HUES48 (cell line): ENCODE measurements at regions not wholly inside any gene's neighbourhood (a gene's known extent, or its start where the extent isn't known, plus 50 kb on each side); places are given as distances from the start of the nearest gene placed in this dataset.

ENCODE experiments used
- H3K27ac ChIP-seq: one replicate; pipeline ENCODE4 v1.7.0; 2013; ENCODE audit warnings: low read depth, low read length, inconsistent platforms
- H3K27me3 ChIP-seq: 2 replicates; pipeline ENCODE4 v1.6.1; 2013; ENCODE audit warnings: mild to moderate bottlenecking, low read length; ENCODE audit not compliant: control insufficient read depth, insufficient read depth
- H3K36me3 ChIP-seq: 2 replicates; pipeline ENCODE4 v1.6.1; 2013; ENCODE audit warnings: low read length; ENCODE audit not compliant: control insufficient read depth, insufficient read depth
- H3K4me1 ChIP-seq: 2 replicates; pipeline ENCODE4 v1.6.1; 2013; ENCODE audit warnings: mild to moderate bottlenecking, low read length; ENCODE audit not compliant: control insufficient read depth, insufficient read depth
- H3K4me3 ChIP-seq: 2 replicates; pipeline ENCODE4 v1.5.1; 2013; ENCODE audit warnings: mild to moderate bottlenecking, low read depth, low read length
- H3K9ac ChIP-seq: 2 replicates; pipeline ENCODE4 v1.6.1; 2013; ENCODE audit warnings: mild to moderate bottlenecking, low read depth, low read length, moderate library complexity
- H3K9me3 ChIP-seq: 2 replicates; pipeline ENCODE4 v1.6.1; 2013; ENCODE audit warnings: low read length; ENCODE audit not compliant: control insufficient read depth, insufficient read depth

- no peaks in the 10 kb centered on the region; the same call in 1 of the 2 replicates for H3K4me1 ChIP-seq
- no peak overlapping the region for H3K27ac ChIP-seq
- no peak overlapping the region for H3K4me3 ChIP-seq
- H3K27me3 ChIP-seq, result no peaks in the 10 kb centered on the region
- H3K36me3 ChIP-seq, result no peaks in the 10 kb centered on the region
- no peak overlapping the region for H3K9ac ChIP-seq
- H3K9me3 ChIP-seq, result no peaks in the 10 kb centered on the region
These were observed 122.3 kb downstream of the RPS12 start for GRCh38 chr6:132936646-132937045.

DNA sequence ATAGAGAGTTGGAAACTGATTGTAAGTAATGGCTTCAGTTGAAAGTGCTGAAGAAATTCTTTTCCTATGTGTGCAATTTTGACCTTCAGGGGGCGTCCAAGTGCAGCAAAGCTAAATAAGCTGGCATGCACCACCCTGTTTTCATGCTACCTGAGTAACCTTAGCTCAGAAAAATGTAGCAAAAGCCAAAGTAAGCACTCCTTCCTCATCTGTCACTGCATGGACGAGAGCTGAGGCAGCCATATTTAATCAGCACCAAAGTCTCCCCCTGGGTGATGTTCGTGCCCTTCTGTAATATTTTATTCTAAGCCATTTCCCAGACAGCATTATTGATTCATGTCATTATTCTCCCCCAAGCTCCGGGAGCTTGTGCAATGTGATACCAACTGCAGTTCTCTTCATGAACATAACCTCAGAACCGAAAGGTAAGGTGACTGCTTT is 123.1 kb downstream of the RPS12 start:
- Histone ChIP-seq H3K36me3 (no peaks in the 10 kb centered on the region), H3K27me3 (no peaks in the 10 kb centered on the region), H3K9ac (no peak overlapping the region), H3K4me1 (no peaks in the 10 kb centered on the region; the same call in 1 of the 2 replicates), H3K4me3 (no peak overlapping the region), H3K9me3 (no peaks in the 10 kb centered on the region), H3K27ac (no peak overlapping the region)

GRCh38 chr6:132948889-132949288 is 134.5 kb downstream of the RPS12 start:
- Histone ChIP-seq H3K27me3 (no peaks in the 10 kb centered on the region), H3K36me3 (no peaks in the 10 kb centered on the region), H3K4me3 (no peak overlapping the region), H3K9ac (no peak overlapping the region), H3K4me1 (no peaks in the 10 kb centered on the region), H3K9me3 (no peaks in the 10 kb centered on the region), H3K27ac (no peak overlapping the region)

DNA sequence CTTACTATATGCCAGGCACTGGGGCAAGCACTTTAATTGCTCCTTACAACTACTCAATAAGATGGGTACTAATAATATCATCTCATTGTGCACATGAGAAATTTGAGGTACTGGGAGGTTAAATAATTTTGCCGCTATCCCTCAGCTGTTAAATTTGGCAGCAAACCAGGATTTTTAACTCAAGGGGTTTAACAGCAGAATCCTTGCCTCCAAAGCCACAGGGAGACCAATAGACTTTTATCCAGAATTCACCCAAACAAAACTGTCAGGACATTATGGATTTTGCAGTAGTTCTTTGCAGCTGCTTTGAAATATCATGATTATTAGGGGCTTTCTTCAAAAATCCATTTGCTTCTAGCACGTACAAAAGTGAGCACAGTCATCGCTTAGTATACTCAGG is 136.2 kb downstream of the RPS12 start:
- Histone ChIP-seq H3K4me1 (no peaks in the 10 kb centered on the region), H3K9me3 (no peaks in the 10 kb centered on the region), H3K36me3 (no peaks in the 10 kb centered on the region), H3K27me3 (no peaks in the 10 kb centered on the region), H3K4me3 (no peak overlapping the region), H3K9ac (no peak overlapping the region), H3K27ac (no peak overlapping the region)

DNA sequence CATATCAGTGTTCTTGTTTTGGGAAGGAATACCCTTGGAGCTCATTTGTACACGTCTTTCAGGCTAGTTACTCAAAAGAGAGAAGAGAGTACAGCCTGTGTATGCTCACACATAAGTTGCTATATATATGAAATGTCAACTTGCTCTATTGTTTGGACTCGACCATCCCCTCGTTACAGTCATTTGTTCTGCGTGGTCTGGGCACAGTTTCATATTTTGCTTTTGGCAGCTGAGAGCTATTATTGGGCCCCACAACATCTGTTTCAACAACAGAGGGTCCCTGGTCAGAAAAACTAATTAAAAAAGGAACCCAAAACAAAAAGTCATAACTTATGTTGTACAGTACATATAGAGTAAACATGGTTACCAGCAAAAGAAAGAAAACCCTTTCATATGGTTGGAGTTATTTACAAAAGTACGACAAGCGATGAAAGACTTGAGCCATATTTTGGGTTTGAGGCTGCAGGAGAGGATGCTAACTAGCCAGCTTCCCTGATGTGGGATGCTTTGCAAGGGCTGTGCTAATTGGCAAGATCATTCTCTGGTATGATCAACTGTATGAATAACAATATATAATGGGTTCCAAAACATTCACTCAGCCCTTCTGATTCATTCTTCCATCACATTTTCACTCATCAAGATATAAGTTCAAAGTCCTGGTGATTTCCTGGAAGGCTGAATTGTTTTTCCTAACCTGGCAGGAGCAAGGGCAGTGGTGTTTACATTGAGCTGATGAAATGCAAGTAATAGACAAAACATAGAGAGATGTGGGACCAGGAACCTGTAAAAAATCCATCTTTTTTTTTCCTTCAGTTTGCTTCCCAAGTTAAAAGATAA is 137.9 kb downstream of the RPS12 start:
- H3K4me3 ChIP-seq, result no peak overlapping the region
- H3K36me3 ChIP-seq, result no peaks in the 10 kb centered on the region
- H3K4me1 ChIP-seq, result no peaks in the 10 kb centered on the region
- H3K27ac ChIP-seq, result no peak overlapping the region
- no peaks in the 10 kb centered on the region for H3K27me3 ChIP-seq
- no peak overlapping the region for H3K9ac ChIP-seq
- H3K9me3 ChIP-seq, result no peaks in the 10 kb centered on the region

DNA sequence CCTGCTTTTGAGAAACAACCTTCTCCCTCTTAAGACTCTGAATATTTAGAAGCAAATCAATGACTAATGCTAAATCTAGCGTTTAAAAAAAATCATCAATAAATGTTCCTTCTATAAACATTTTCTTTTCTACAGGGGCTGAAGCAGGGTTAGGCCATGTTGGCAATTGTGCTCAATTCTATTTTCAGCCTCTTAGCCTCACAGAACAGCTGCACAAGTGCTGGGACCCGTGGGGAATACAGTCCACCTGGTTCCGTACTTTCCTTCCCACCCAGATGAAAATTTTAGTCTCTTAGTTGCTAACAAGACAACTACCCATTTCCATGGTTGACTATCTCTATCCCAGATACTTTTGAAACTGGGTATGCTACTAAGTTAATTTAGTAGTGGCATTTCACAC is 138.6 kb downstream of the RPS12 start:
- Histone ChIP-seq H3K27me3 (no peaks in the 10 kb centered on the region), H3K36me3 (no peaks in the 10 kb centered on the region), H3K27ac (no peak overlapping the region), H3K4me3 (no peak overlapping the region), H3K9me3 (no peaks in the 10 kb centered on the region), H3K9ac (no peak overlapping the region), H3K4me1 (no peaks in the 10 kb centered on the region)

GRCh38 chr6:132954222-132954621 is 139.9 kb downstream of the RPS12 start:
- no peaks in the 10 kb centered on the region for H3K27me3 ChIP-seq
- H3K4me3 ChIP-seq, result no peak overlapping the region
- H3K9ac ChIP-seq, result no peak overlapping the region
- H3K4me1 ChIP-seq, result no peaks in the 10 kb centered on the region; the same call in 1 of the 2 replicates
- no peak overlapping the region for H3K27ac ChIP-seq
- no peaks in the 10 kb centered on the region for H3K36me3 ChIP-seq
- no peaks in the 10 kb centered on the region for H3K9me3 ChIP-seq

DNA sequence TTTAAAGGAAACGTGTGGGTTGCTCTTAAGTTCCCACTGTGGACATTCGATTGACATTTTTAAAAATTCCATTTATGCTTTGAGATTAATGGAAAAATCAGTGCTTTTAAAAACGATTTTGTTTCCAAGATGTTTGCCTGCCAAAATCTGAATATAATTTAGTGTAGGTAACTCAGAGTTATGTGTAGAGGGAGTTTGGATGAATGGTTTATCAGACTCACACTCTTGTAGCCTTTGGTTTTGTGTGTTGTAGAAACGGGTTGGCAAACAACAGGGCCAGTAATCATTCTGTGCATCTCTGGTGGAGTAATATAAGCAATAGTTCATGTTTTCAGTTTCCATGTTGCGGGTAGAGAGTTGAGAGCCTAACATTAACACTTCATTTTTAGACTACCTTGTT is 140.6 kb downstream of the RPS12 start:
- no peaks in the 10 kb centered on the region; the same call in 1 of the 2 replicates for H3K4me1 ChIP-seq
- H3K36me3 ChIP-seq, result no peaks in the 10 kb centered on the region
- H3K9me3 ChIP-seq, result no peaks in the 10 kb centered on the region
- no peaks in the 10 kb centered on the region for H3K27me3 ChIP-seq
- no peak overlapping the region for H3K27ac ChIP-seq
- no peak overlapping the region for H3K4me3 ChIP-seq
- H3K9ac ChIP-seq, result no peak overlapping the region

GRCh38 chr6:132959639-132960326 is 145.4 kb downstream of the RPS12 start:
- Histone ChIP-seq H3K4me3 (no peak overlapping the region), H3K36me3 (no peaks in the 10 kb centered on the region), H3K27me3 (no peaks in the 10 kb centered on the region), H3K4me1 (peaks cover 15% of the 10 kb centered on the region; the same call in 1 of the 2 replicates), H3K9ac (no peak overlapping the region), H3K9me3 (no peaks in the 10 kb centered on the region), H3K27ac (no peak overlapping the region)

GRCh38 chr6:132960720-132961119 is 146.4 kb downstream of the RPS12 start:
- no peaks in the 10 kb centered on the region for H3K9me3 ChIP-seq

GRCh38 chr6:132961122-132961521 is 146.8 kb downstream of the RPS12 start:
- no peak overlapping the region for H3K27ac ChIP-seq
- H3K27me3 ChIP-seq, result no peaks in the 10 kb centered on the region
- H3K4me1 ChIP-seq, result peaks cover 15% of the 10 kb centered on the region; the same call in 1 of the 2 replicates
- H3K9ac ChIP-seq, result no peak overlapping the region
- no peak overlapping the region for H3K4me3 ChIP-seq
- no peaks in the 10 kb centered on the region for H3K36me3 ChIP-seq
- no peaks in the 10 kb centered on the region for H3K9me3 ChIP-seq

More at GRCh38 chr6:132960720-132961119, 146.4 kb downstream of the RPS12 start:
- no peaks in the 10 kb centered on the region for H3K36me3 ChIP-seq
- peaks cover 15% of the 10 kb centered on the region; the same call in 1 of the 2 replicates for H3K4me1 ChIP-seq
- H3K4me3 ChIP-seq, result no peak overlapping the region
- no peaks in the 10 kb centered on the region for H3K27me3 ChIP-seq
- no peak overlapping the region for H3K9ac ChIP-seq
- no peak overlapping the region for H3K27ac ChIP-seq
